PC-9 (cell line): ENCODE measurements at regions not wholly inside any gene's neighbourhood (a gene's known extent, or its start where the extent isn't known, plus 50 kb on each side); places are given as distances from the start of the nearest gene placed in this dataset.

ENCODE experiments used
- CTCF ChIP-seq: fragments of 200-600 bp; sonication (generic); conservative IDR thresholded peaks from 2 replicates; pipeline ENCODE4 v1.6.1; 2017; ENCODE audit warnings: mixed run types, antibody characterized with exemption, mild to moderate bottlenecking, moderate library complexity
- EZH2 ChIP-seq: fragments of 200-600 bp; sonication (generic); IDR thresholded peaks from 2 replicates; pipeline ENCODE4 v1.8.0; 2017; ENCODE audit warnings: antibody characterized with exemption, low read depth

DNA sequence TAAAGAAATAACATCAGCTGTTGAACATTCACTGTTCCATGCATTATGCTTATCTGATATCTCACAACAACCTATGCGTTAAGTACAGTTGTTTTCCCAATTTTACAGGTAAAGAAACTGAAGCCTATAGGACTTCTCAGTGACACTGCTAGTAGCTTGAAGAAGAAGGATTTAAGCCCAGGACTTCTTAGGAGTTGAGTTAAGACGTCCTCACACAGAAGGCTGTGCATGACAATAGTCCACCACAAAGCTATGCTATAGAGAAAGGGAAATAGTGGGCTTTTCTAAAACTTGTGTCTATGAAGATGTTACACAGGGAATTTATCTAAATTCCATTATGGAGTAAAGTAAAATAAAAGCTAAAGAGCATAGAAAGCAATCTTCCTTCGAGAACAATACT, 120.5 kb upstream of the RASSF8 start:
- TF ChIP-seq CTCF (no peak), EZH2 (no peak)
